SK-N-SH (cell line): ENCODE measurements at regions not wholly inside any gene's neighbourhood (a gene's known extent, or its start where the extent isn't known, plus 50 kb on each side); places are given as distances from the start of the nearest gene placed in this dataset.
A peak's percentile ranks its signal among the peaks of the same experiment; 100 is the strongest.

Experiments
- CTCF ChIA-PET: fragments of 300-600, 350-600 bp; formaldehyde crosslinking; extraction: SDS; loops from one replicate; lab custom pipeline; 2021; lab: Yijun Ruan, JAX
- POLR2A ChIA-PET: fragments of 350-600 bp; sonication (Branson Sonifier 250); formaldehyde crosslinking; extraction: SDS; loops from one replicate; lab custom pipeline; 2020; ENCODE audit warnings: antibody characterized with exemption, inconsistent platforms; lab: Yijun Ruan, JAX
- DNase-seq: peaks from one replicate; pipeline ENCODE4 v3.0.0; 2012
- H2AFZ ChIP-seq: fragments of 200-600 bp; sonication (generic); 2 replicates; pipeline ENCODE4 v1.8.1; 2016; ENCODE audit warnings: antibody characterized with exemption, mild to moderate bottlenecking, low read depth
- H3F3A ChIP-seq: fragments of 200-600 bp; sonication (generic); replicated peaks from 2 replicates; pipeline ENCODE3; 2016; ENCODE audit warnings: antibody characterized with exemption, mild to moderate bottlenecking; ENCODE audit not compliant: insufficient read depth
- H3K27ac ChIP-seq, 2 experiments: fragments of 200-500 bp in 1 of 2; fragments of 200-600 bp in 1 of 2; sonication (Bioruptor generic) in 1 of 2; sonication (generic), shearing (Covaris generic) in 1 of 2; 2 replicates each; pipeline versions ENCODE4 v1.5.1 to v1.6.1; 2014 to 2016; ENCODE audit warnings: low read depth in 2 of 2, inconsistent platforms in 1 of 2, low read length in 1 of 2, mild to moderate bottlenecking in 1 of 2, mixed read lengths in 1 of 2
- H3K27me3 ChIP-seq: fragments of 200-600 bp; sonication (generic), shearing (Covaris generic); 2 replicates; pipeline ENCODE4 v1.6.1; 2016; ENCODE audit warnings: mixed run types; ENCODE audit not compliant: insufficient read depth
- H3K36me3 ChIP-seq, 2 experiments: fragments of 200-500 bp in 1 of 2; fragments of 200-600 bp in 1 of 2; sonication (Bioruptor generic) in 1 of 2; sonication (generic) in 1 of 2; replicated peaks in 1 of 2; 2 replicates each; pipeline versions ENCODE3 to v1.5.1; 2014 to 2016; ENCODE audit warnings: low read length in 1 of 2, mild to moderate bottlenecking in 1 of 2; ENCODE audit not compliant: insufficient read depth in 2 of 2, control insufficient read depth in 1 of 2
- H3K4me1 ChIP-seq, 2 experiments: fragments of 200-500 bp in 1 of 2; fragments of 200-600 bp in 1 of 2; sonication (Bioruptor generic) in 1 of 2; sonication (generic), shearing (Covaris generic) in 1 of 2; 2 replicates each; pipeline versions ENCODE4 v1.5.1 to v1.6.1; 2014 to 2016; ENCODE audit warnings: low read depth in 1 of 2, low read length in 1 of 2, mixed run types in 1 of 2; ENCODE audit not compliant: insufficient read depth in 2 of 2, control insufficient read depth in 1 of 2
- H3K4me2 ChIP-seq: fragments of 200-600 bp; sonication (generic), shearing (Covaris generic); 2 replicates; pipeline ENCODE4 v1.6.1; 2017; ENCODE audit warnings: mixed run types
- H3K4me3 ChIP-seq, 2 experiments: fragments of 200-500 bp in 1 of 2; fragments of 200-600 bp in 1 of 2; sonication (Bioruptor generic) in 1 of 2; sonication (generic), shearing (Covaris generic) in 1 of 2; 2 replicates each; pipeline versions ENCODE4 v1.5.1 to v1.8.1; 2014 to 2016; ENCODE audit warnings: low read depth in 2 of 2, inconsistent platforms in 1 of 2, low read length in 1 of 2, mild to moderate bottlenecking in 1 of 2, mixed read lengths in 1 of 2, moderate library complexity in 1 of 2
- H3K79me2 ChIP-seq: fragments of 200-600 bp; sonication (generic); 2 replicates; pipeline ENCODE4 v1.8.1; 2017; ENCODE audit warnings: mild to moderate bottlenecking; ENCODE audit not compliant: insufficient read depth
- H3K9ac ChIP-seq: fragments of 200-600 bp; sonication (generic); 2 replicates; pipeline ENCODE4 v1.6.1; 2017; ENCODE audit warnings: mixed run types
- H3K9me2 ChIP-seq: fragments of 200-600 bp; sonication (generic); 2 replicates; pipeline ENCODE4 v1.6.1; 2017; ENCODE audit warnings: mixed run types
- H3K9me3 ChIP-seq: fragments of 200-600 bp; sonication (generic); 2 replicates; pipeline ENCODE4 v1.6.1; 2017; ENCODE audit warnings: mixed run types, mild to moderate bottlenecking, moderate library complexity
- H4K20me1 ChIP-seq: fragments of 200-600 bp; sonication (generic); 2 replicates; pipeline ENCODE4 v1.6.1; 2017; ENCODE audit warnings: mild to moderate bottlenecking, mixed run types; ENCODE audit not compliant: insufficient read depth
- FOSL2 ChIP-seq: IDR thresholded peaks from 2 replicates; pipeline ENCODE4 v1.4.0; 2012; ENCODE audit warnings: low read depth, mild to moderate bottlenecking, moderate library complexity, borderline replicate concordance
- FOXJ3 ChIP-seq: sonication (generic); formaldehyde crosslinking; IDR thresholded peaks from 2 replicates; pipeline ENCODE4 v1.5.1; 2020; ENCODE audit warnings: mild to moderate bottlenecking, missing genetic modification reagents
- GABPA ChIP-seq: IDR thresholded peaks from 2 replicates; pipeline ENCODE4 v1.4.0; 2012; ENCODE audit warnings: low read depth, mild to moderate bottlenecking
- NRF1 ChIP-seq: IDR thresholded peaks from 2 replicates; pipeline ENCODE4 v1.6.1; 2012; ENCODE audit warnings: low read depth, mild to moderate bottlenecking, low read length
- RCOR1 ChIP-seq: fragments of 150-350 bp; IDR thresholded peaks from 2 replicates; pipeline ENCODE4 v1.6.1; 2017; ENCODE audit warnings: antibody characterized with exemption, low read length
- TCF12 ChIP-seq: IDR thresholded peaks from 2 replicates; pipeline ENCODE4 v1.4.0; 2012
- WGBS: methylation state at CpG from one replicate; pipeline ENCODE4 v1.1.6; 2017; ENCODE audit warnings: low lambda C conversion rate; 5-methylcytosine and 5-hydroxymethylcytosine counted together
- TF ChIP-seq, protein P1 (sequence below): IDR thresholded peaks from 2 replicates; pipeline ENCODE4 v1.6.1; 2012; ENCODE audit warnings: mild to moderate bottlenecking, low read depth, low read length, moderate library complexity
- TF ChIP-seq, protein P2 (sequence below): IDR thresholded peaks from 2 replicates; pipeline ENCODE4; 2012
- TF ChIP-seq, protein P3 (sequence below): IDR thresholded peaks from 2 replicates; pipeline ENCODE4 v1.4.0; 2012; ENCODE audit warnings: low read depth, borderline replicate concordance

DNA sequence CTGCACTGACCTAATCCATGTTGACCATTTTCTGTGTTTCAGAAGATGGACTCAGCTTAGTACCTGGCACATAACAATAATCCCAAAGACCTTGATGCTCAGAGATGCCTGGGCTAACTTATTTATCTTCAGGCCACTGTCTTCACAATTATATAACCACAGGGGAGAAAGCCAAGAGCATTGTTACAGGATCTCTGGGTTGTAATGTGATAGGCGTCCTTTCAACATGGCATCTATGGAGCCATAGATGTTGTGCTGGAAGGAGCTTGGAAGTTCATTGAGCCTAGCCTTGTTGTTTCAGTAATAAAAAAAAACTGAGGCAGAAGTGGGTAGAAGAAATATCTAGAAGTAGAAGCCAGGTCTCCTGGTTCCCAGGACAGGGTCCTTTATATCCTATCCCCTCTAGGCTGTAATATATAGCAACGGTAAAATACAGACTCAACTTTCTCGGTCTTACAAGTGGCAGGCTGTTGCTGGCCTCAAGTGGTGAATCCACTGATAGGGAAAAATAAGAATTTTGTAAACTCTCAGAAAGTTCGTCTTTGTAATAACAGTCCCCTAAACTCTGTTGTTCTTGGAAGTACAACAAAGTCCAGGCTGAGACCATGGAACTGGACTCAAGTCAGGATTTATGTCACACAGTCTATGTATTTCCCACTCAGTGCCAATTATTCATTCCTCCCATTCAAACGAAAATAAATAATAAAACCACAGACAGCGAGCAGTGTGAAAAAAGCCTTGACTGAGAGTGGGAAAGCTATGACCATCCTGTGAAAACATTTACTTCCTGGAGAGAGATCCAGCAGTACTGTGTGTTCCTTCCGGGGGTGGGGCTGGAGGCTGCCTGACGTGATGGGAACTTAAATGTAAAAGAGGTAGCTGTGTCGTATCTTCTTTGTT, 277.6 kb downstream of the REEP3 start:
- Histone ChIP-seq H3K27ac (peak overlapping the region in 1 of 2 experiments; percentile 60; a peak in 1 of 4 replicates), H3K4me3 (no peak overlapping the region), H3K4me1 (no peaks in the 10 kb centered on the region; a peak in 1 of 4 replicates), H3K9me3 (no peaks in the 10 kb centered on the region), H2AFZ (no peak overlapping the region), H3K9me2 (no peaks in the 10 kb centered on the region), H3K36me3 (no peaks in the 10 kb centered on the region), H3K27me3 (no peaks in the 10 kb centered on the region; the same call in 1 of the 2 replicates), H3K9ac (no peak overlapping the region; the same call in 1 of the 2 replicates), H3K79me2 (no peaks in the 10 kb centered on the region), H3K4me2 (peak overlapping the region; percentile 29; the same call in 1 of the 2 replicates), H3F3A (no peaks in the 10 kb centered on the region), H4K20me1 (no peaks in the 10 kb centered on the region)
- ChIA-PET POLR2A (no interaction called here), CTCF (interaction anchor here (0.6 to 2.6 kb wide), 3 partner anchors 21 to 642 kb away, joined by 5 to 16 read pairs (median 5); no protein-coding TSS in a partner anchor)
- 63% methylated on average over 9 of the region's 9 CpGs for WGBS
- no peak for DNase-seq
- TF ChIP-seq TCF12 (no peak), FOXJ3 (no peak), RCOR1 (no peak), NRF1 (no peak)

DNA sequence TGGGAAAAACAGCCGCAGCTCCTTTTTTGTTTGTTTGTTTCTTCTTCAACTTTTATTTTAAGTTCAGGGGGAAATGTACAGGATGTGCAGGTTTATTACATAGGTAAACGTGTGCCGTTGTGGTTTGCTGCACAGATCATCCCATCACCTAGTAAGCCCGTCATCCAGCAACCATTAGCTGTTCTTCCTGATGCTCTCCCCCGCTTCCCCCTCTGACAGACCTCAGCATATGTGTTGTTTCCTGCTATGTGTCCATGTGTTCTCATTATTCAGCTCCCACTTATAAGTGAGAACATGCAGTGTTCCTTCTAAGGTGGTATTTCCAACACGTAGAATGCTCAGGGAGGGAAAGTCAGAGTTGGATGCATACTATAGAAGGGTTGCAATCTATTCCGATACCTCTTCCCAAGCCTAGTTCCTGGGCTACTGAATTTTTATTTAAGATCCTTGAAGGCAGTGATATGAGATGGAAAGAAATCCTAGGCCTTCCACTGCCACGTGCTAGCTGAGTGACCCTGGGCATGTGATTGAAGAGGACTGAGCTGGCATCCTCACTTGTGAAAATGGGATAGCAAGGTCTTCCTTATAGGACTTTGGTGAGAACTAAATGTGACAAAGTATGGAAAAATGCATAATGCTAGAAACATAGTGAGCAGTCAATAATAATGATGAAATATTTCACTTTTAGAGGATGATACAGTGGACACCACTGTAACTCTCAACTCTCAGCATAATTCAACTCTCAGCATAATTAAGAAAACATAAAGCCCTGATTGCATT, 278.5 kb downstream of the REEP3 start:
- Histone ChIP-seq H2AFZ (no peak overlapping the region), H3K36me3 (no peaks in the 10 kb centered on the region), H3K9me2 (no peaks in the 10 kb centered on the region), H3K4me1 (no peaks in the 10 kb centered on the region; a peak in 1 of 4 replicates), H3K9me3 (no peaks in the 10 kb centered on the region), H4K20me1 (no peaks in the 10 kb centered on the region), H3F3A (no peaks in the 10 kb centered on the region), H3K27me3 (no peaks in the 10 kb centered on the region; the same call in 1 of the 2 replicates), H3K4me3 (no peak overlapping the region), H3K27ac (peak overlapping the region in 1 of 2 experiments; percentile 29; a peak in 1 of 4 replicates), H3K9ac (no peak overlapping the region), H3K79me2 (no peaks in the 10 kb centered on the region), H3K4me2 (0 out of 2 replicates have a peak overlapping the region, but pooled peaks have one; percentile 29)
- TF ChIP-seq, protein P1, sequence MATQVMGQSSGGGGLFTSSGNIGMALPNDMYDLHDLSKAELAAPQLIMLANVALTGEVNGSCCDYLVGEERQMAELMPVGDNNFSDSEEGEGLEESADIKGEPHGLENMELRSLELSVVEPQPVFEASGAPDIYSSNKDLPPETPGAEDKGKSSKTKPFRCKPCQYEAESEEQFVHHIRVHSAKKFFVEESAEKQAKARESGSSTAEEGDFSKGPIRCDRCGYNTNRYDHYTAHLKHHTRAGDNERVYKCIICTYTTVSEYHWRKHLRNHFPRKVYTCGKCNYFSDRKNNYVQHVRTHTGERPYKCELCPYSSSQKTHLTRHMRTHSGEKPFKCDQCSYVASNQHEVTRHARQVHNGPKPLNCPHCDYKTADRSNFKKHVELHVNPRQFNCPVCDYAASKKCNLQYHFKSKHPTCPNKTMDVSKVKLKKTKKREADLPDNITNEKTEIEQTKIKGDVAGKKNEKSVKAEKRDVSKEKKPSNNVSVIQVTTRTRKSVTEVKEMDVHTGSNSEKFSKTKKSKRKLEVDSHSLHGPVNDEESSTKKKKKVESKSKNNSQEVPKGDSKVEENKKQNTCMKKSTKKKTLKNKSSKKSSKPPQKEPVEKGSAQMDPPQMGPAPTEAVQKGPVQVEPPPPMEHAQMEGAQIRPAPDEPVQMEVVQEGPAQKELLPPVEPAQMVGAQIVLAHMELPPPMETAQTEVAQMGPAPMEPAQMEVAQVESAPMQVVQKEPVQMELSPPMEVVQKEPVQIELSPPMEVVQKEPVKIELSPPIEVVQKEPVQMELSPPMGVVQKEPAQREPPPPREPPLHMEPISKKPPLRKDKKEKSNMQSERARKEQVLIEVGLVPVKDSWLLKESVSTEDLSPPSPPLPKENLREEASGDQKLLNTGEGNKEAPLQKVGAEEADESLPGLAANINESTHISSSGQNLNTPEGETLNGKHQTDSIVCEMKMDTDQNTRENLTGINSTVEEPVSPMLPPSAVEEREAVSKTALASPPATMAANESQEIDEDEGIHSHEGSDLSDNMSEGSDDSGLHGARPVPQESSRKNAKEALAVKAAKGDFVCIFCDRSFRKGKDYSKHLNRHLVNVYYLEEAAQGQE, result no peak
- TF ChIP-seq, protein P2, sequence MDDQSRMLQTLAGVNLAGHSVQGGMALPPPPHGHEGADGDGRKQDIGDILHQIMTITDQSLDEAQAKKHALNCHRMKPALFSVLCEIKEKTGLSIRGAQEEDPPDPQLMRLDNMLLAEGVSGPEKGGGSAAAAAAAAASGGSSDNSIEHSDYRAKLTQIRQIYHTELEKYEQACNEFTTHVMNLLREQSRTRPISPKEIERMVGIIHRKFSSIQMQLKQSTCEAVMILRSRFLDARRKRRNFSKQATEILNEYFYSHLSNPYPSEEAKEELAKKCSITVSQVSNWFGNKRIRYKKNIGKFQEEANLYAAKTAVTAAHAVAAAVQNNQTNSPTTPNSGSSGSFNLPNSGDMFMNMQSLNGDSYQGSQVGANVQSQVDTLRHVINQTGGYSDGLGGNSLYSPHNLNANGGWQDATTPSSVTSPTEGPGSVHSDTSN, result no peak
- no peak for TF ChIP-seq FOSL2
- no peak for TF ChIP-seq TCF12
- TF ChIP-seq GABPA, result no peak
- TF ChIP-seq, protein P3, sequence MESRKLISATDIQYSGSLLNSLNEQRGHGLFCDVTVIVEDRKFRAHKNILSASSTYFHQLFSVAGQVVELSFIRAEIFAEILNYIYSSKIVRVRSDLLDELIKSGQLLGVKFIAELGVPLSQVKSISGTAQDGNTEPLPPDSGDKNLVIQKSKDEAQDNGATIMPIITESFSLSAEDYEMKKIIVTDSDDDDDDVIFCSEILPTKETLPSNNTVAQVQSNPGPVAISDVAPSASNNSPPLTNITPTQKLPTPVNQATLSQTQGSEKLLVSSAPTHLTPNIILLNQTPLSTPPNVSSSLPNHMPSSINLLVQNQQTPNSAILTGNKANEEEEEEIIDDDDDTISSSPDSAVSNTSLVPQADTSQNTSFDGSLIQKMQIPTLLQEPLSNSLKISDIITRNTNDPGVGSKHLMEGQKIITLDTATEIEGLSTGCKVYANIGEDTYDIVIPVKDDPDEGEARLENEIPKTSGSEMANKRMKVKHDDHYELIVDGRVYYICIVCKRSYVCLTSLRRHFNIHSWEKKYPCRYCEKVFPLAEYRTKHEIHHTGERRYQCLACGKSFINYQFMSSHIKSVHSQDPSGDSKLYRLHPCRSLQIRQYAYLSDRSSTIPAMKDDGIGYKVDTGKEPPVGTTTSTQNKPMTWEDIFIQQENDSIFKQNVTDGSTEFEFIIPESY, result no peak
- ChIA-PET POLR2A (no interaction called here), CTCF (interaction anchor here (1.4 to 2.6 kb wide), 2 partner anchors 20 to 633 kb away, joined by 5 to 16 read pairs; no protein-coding TSS in a partner anchor)
- WGBS, result 75% methylated on average over 8 of the region's 8 CpGs
- DNase-seq, result no peak
